HepG2 (cell line): ENCODE measurements at regions not wholly inside any gene's neighbourhood (a gene's known extent, or its start where the extent isn't known, plus 50 kb on each side); places are given as distances from the start of the nearest gene placed in this dataset.

Source experiments
- ATAC-seq: fragments of 200-7000 bp; cut with Tn5 transposase; 3 replicates; pipeline ENCODE4 v1.9.1; 2020; ENCODE audit warnings: mild to moderate bottlenecking, moderate library complexity
- BruUV-seq: library from RNA; stranded (reverse); fragments of 400-500 nt; replicated peaks from 2 replicates; lab custom pipeline; 2021; lab: Mats Ljungman, UMichigan
- CTCF ChIA-PET: fragments of 300-600 bp; formaldehyde crosslinking; extraction: SDS; loops from one replicate; lab custom pipeline; 2021; ENCODE audit warnings: low total read pairs, inconsistent platforms, low intra/inter-chr PET ratio; lab: Yijun Ruan, JAX
- POLR2A ChIA-PET: fragments of 350-600 bp; sonication (Branson Sonifier 250); formaldehyde crosslinking; loops from one replicate; lab custom pipeline; 2020; ENCODE audit warnings: antibody characterized with exemption, inconsistent platforms; lab: Yijun Ruan, JAX
- DNase-seq: peaks from one replicate; pipeline ENCODE4 v3.0.0-alpha.2; 2015; ENCODE audit warnings: low spot score
- FAIRE-seq: peaks from 3 replicates; lab custom pipeline; 2011; peaks lifted over from hg19 to GRCh38; lab: Jason Lieb, UNC
- H2AFZ ChIP-seq: one replicate; pipeline ENCODE4 v1.6.1; 2011; ENCODE audit warnings: low read length, inconsistent platforms
- H3K27ac ChIP-seq: fragments of 300-600 bp; 3 replicates; pipeline ENCODE4 v1.8.0; 2011; ENCODE audit warnings: mixed run types, mild to moderate bottlenecking, mixed read lengths, low read length, inconsistent platforms; ENCODE audit not compliant: insufficient read depth; ENCODE audit errors: extremely low read length
- H3K27me3 ChIP-seq, 2 experiments: fragments of 200-600 bp in 1 of 2; 2 replicates in 1 of 2; 3 replicates in 1 of 2; pipeline versions ENCODE4 v1.6.0 to v1.8.0; 2011; ENCODE audit warnings: low read length in 2 of 2, mild to moderate bottlenecking in 2 of 2, moderate library complexity in 2 of 2, inconsistent platforms in 1 of 2; ENCODE audit not compliant: insufficient read depth in 2 of 2, control insufficient read depth in 1 of 2
- H3K36me3 ChIP-seq, 2 experiments: fragments of 200-600 bp in 1 of 2; replicated peaks in 1 of 2; 2 replicates in 1 of 2; 3 replicates in 1 of 2; pipeline versions ENCODE4 v1.5.1 to v1.8.0; 2011; ENCODE audit warnings: low read length in 2 of 2, inconsistent platforms in 1 of 2; ENCODE audit not compliant: insufficient read depth in 2 of 2, control insufficient read depth in 1 of 2
- H3K4me1 ChIP-seq: 2 replicates; pipeline ENCODE4 v1.5.1; 2012; ENCODE audit warnings: low read length, inconsistent platforms; ENCODE audit not compliant: insufficient read depth
- H3K4me2 ChIP-seq: 2 replicates; pipeline ENCODE4 v1.6.0; 2011; ENCODE audit warnings: low read depth, low read length, inconsistent platforms
- H3K4me3 ChIP-seq, 3 experiments: fragments of 200-600 bp in 1 of 3; sonication (generic), shearing (Covaris generic) in 1 of 3; replicated peaks in 1 of 3; 2 replicates each; pipeline ENCODE4 v1.5.1; 2011 to 2016; ENCODE audit warnings: low read length in 3 of 3, inconsistent platforms in 2 of 3, low read depth in 2 of 3, mild to moderate bottlenecking in 2 of 3, control low read depth in 1 of 3, mixed read lengths in 1 of 3; ENCODE audit not compliant: insufficient read depth in 1 of 3
- H3K79me2 ChIP-seq: one replicate; pipeline ENCODE4 v1.6.1; 2011; ENCODE audit warnings: low read length, inconsistent platforms; ENCODE audit not compliant: insufficient read depth
- H3K9ac ChIP-seq: 2 replicates; pipeline ENCODE4 v1.6.0; 2011; ENCODE audit warnings: mild to moderate bottlenecking, low read depth, low read length, inconsistent platforms; ENCODE audit not compliant: insufficient read depth
- H3K9me3 ChIP-seq: 2 replicates; pipeline ENCODE4 v1.5.1; 2012; ENCODE audit warnings: mild to moderate bottlenecking, low read length
- H4K20me1 ChIP-seq: 2 replicates; pipeline ENCODE4 v1.6.0; 2011; ENCODE audit warnings: inconsistent platforms, mild to moderate bottlenecking, low read length, moderate library complexity; ENCODE audit not compliant: insufficient read depth
- ATAD3A ChIP-seq: sonication (generic); formaldehyde crosslinking; IDR thresholded peaks from 2 replicates; pipeline ENCODE4 v1.4.0; 2020; ENCODE audit warnings: missing genetic modification reagents
- ATRX ChIP-seq: sonication (generic); formaldehyde crosslinking; IDR thresholded peaks from 2 replicates; pipeline ENCODE4 v1.4.0; 2020; ENCODE audit warnings: missing genetic modification reagents, borderline replicate concordance
- JUND ChIP-seq: sonication (generic); formaldehyde crosslinking; IDR thresholded peaks from 2 replicates; pipeline ENCODE4 v1.8.0; 2022; ENCODE audit warnings: mild to moderate bottlenecking, missing genetic modification reagents
- NFKB2 ChIP-seq: sonication (generic); formaldehyde crosslinking; IDR thresholded peaks from 2 replicates; pipeline ENCODE4 v1.4.0; 2020; ENCODE audit warnings: missing genetic modification reagents, borderline replicate concordance
- NPAS2 ChIP-seq: sonication (generic); formaldehyde crosslinking; IDR thresholded peaks from 2 replicates; pipeline ENCODE4 v1.8.0; 2022; ENCODE audit warnings: mild to moderate bottlenecking, missing genetic modification reagents, borderline replicate concordance
- PITX1 ChIP-seq: sonication (generic); formaldehyde crosslinking; IDR thresholded peaks from 2 replicates; pipeline ENCODE4 v1.5.1; 2020; ENCODE audit warnings: mild to moderate bottlenecking, missing genetic modification reagents
- RBFOX2 ChIP-seq: fragments of 200-400 bp; formaldehyde crosslinking; IDR thresholded peaks from 2 replicates; pipeline ENCODE4 v1.6.1; 2017; ENCODE audit warnings: low read depth, mild to moderate bottlenecking, low read length
- TBX3 ChIP-seq: fragments of 450-650 bp; IDR thresholded peaks from 2 replicates; pipeline ENCODE4 v1.6.1; 2017; ENCODE audit warnings: antibody characterized with exemption, mild to moderate bottlenecking, inconsistent platforms, borderline replicate concordance
- ZNF564 ChIP-seq: sonication (generic); formaldehyde crosslinking; IDR thresholded peaks from 2 replicates; pipeline ENCODE4 v1.8.1; 2023; ENCODE audit warnings: mild to moderate bottlenecking, missing genetic modification reagents
- ZNF678 ChIP-seq: sonication (generic); formaldehyde crosslinking; IDR thresholded peaks from 2 replicates; pipeline ENCODE4 v1.4.0; 2020; ENCODE audit warnings: mild to moderate bottlenecking, missing genetic modification reagents
- WGBS: methylation state at CpG from one replicate; pipeline ENCODE4 v1.1.6; 2017; ENCODE audit warnings: low lambda C conversion rate; 5-methylcytosine and 5-hydroxymethylcytosine counted together
- in situ Hi-C: cut with HindIII; loops from 2 replicates; pipeline ENCODE4 v1.10.0; 2017; ENCODE audit warnings: low pct_unique_long_range_greater_than_20kb; ENCODE audit not compliant: extremely low pct_ligation_motif_present
- intact Hi-C: fragments of 100-400 bp; cut with micrococcal nuclease; formaldehyde crosslinking; loops from one replicate; pipeline ENCODE4 v1.10.0; 2022; ENCODE audit not compliant: unreplicated experiment
- TF ChIP-seq, protein P1 (sequence below): sonication (generic); formaldehyde crosslinking; IDR thresholded peaks from 2 replicates; pipeline ENCODE4 v1.4.0; 2020; ENCODE audit warnings: mild to moderate bottlenecking, missing genetic modification reagents

DNA sequence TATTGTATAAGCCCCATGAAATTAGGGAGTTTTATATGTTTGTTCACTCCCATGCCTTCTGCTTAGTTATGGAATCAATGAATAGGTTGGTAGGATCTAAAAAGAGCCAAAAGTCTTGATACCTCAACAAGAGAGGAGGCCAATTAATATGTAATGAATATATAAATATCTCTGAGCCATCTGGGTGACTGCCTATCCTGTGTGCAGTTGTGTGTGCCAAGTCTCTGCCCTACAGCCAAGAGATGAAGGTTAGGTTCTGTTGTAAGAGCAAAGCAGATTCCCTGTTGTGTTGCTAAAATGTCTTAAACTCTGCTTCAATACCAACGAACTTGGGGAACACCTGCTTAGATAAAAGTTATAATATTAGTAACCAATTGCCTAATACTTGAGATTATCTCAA, 61.8 kb upstream of the GORAB start:
- H3K9ac ChIP-seq, result no peak overlapping the region
- no peaks in the 10 kb centered on the region for H3K9me3 ChIP-seq
- in situ Hi-C loops, result no loop called here
- no peaks in the 10 kb centered on the region for H3K27me3 ChIP-seq
- no peak overlapping the region for H3K4me2 ChIP-seq
- ChIA-PET POLR2A (no interaction called here), CTCF (no interaction called here)
- no peak overlapping the region for H3K27ac ChIP-seq
- H3K4me3 ChIP-seq, result no peak overlapping the region
- no peaks in the 10 kb centered on the region for H3K36me3 ChIP-seq
- FAIRE-seq, result no peak
- intact Hi-C loops, result no loop called here
- no peak for DNase-seq
- H4K20me1 ChIP-seq, result no peaks in the 10 kb centered on the region
- no peak overlapping the region for H2AFZ ChIP-seq
- no peaks in the 10 kb centered on the region for H3K79me2 ChIP-seq
- H3K4me1 ChIP-seq, result no peaks in the 10 kb centered on the region
- BruUV-seq, result no TSS peak
- no peak for TF ChIP-seq NPAS2 (CRISPR knock-in tag)
- TF ChIP-seq, protein P1, sequence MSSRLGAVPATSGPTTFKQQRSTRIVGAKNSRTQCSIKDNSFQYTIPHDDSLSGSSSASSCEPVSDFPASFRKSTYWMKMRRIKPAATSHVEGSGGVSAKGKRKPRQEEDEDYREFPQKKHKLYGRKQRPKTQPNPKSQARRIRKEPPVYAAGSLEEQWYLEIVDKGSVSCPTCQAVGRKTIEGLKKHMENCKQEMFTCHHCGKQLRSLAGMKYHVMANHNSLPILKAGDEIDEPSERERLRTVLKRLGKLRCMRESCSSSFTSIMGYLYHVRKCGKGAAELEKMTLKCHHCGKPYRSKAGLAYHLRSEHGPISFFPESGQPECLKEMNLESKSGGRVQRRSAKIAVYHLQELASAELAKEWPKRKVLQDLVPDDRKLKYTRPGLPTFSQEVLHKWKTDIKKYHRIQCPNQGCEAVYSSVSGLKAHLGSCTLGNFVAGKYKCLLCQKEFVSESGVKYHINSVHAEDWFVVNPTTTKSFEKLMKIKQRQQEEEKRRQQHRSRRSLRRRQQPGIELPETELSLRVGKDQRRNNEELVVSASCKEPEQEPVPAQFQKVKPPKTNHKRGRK (CRISPR knock-in tag), result no peak
- TF ChIP-seq TBX3, result no peak
- TF ChIP-seq PITX1, result no peak
- TF ChIP-seq ZNF564, result no peak
- no peak for TF ChIP-seq ATAD3A
- no peak for TF ChIP-seq RBFOX2
- TF ChIP-seq ATRX (CRISPR knock-in tag), result no peak
- no peak for TF ChIP-seq NFKB2 (CRISPR knock-in tag)
- no peak for TF ChIP-seq ZNF678
- TF ChIP-seq JUND (CRISPR knock-in tag), result no peak
- ATAC-seq, result no peak
- 4% methylated on average over 1 of the region's 1 CpG for WGBS
